ENCODE measurements at regions not wholly inside any gene's neighbourhood (a gene's known extent, or its start where the extent isn't known, plus 50 kb on each side); places are given as distances from the start of the nearest gene placed in this dataset.

DNA sequence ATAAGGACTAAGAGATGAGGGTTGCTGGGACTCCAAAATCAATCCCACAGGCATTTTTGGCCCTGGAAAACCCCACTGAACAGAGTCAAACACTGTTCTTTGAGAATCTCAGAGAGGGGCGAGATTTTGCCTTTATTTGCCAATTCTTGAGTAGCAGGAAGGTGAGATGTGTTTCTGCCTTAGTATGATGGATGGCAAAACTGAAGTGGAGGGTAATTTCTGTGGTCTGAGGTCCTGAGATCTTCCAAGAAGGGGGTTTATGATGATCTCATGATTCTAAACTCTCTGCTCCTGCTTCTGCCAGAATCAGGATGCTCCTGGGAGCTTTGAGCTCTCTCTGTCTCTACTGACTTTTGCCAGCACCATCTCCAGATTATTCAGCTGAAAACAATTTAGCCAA is 174.8 kb upstream of the CLINT1 start:
- no peak for DNase-seq (ENCODE audit: low read depth)
- Histone ChIP-seq H3K4me3 (ENCODE audit: low read depth, low read length) (no peak overlapping the region), H3K27me3 (ENCODE audit: control insufficient read depth, insufficient read depth, low read length) (no peaks in the 10 kb centered on the region), H3K36me3 (ENCODE audit: control insufficient read depth, insufficient read depth, low read length) (no peaks in the 10 kb centered on the region)
- TF ChIP-seq, protein P1, sequence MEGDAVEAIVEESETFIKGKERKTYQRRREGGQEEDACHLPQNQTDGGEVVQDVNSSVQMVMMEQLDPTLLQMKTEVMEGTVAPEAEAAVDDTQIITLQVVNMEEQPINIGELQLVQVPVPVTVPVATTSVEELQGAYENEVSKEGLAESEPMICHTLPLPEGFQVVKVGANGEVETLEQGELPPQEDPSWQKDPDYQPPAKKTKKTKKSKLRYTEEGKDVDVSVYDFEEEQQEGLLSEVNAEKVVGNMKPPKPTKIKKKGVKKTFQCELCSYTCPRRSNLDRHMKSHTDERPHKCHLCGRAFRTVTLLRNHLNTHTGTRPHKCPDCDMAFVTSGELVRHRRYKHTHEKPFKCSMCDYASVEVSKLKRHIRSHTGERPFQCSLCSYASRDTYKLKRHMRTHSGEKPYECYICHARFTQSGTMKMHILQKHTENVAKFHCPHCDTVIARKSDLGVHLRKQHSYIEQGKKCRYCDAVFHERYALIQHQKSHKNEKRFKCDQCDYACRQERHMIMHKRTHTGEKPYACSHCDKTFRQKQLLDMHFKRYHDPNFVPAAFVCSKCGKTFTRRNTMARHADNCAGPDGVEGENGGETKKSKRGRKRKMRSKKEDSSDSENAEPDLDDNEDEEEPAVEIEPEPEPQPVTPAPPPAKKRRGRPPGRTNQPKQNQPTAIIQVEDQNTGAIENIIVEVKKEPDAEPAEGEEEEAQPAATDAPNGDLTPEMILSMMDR (IDR thresholded peaks at IDR 0.05; ENCODE audit: insufficient read depth, low read length, poor library complexity, severe bottlenecking): no peak

- TF ChIP-seq, protein P1 (IDR thresholded peaks at IDR 0.05; ENCODE audit: insufficient read depth, low read length, poor library complexity, severe bottlenecking): no peak
- no peaks in the 10 kb centered on the region for H3K27me3 ChIP-seq (ENCODE audit: control insufficient read depth, insufficient read depth, low read length)
- DNase-seq (ENCODE audit: low read depth): no peak
- H3K36me3 ChIP-seq (ENCODE audit: control insufficient read depth, insufficient read depth, low read length): no peaks in the 10 kb centered on the region
- no peak overlapping the region for H3K4me3 ChIP-seq (ENCODE audit: low read depth, low read length)
Measured at GRCh38 chr5:158033076-158033475, 174.1 kb upstream of the CLINT1 start.

- TF ChIP-seq, protein P1 (IDR thresholded peaks at IDR 0.05; ENCODE audit: insufficient read depth, low read length, poor library complexity, severe bottlenecking): no peak
- DNase-seq (ENCODE audit: low read depth): no peak
Measured at GRCh38 chr5:158032246-158032645, 173.3 kb upstream of the CLINT1 start.

DNA sequence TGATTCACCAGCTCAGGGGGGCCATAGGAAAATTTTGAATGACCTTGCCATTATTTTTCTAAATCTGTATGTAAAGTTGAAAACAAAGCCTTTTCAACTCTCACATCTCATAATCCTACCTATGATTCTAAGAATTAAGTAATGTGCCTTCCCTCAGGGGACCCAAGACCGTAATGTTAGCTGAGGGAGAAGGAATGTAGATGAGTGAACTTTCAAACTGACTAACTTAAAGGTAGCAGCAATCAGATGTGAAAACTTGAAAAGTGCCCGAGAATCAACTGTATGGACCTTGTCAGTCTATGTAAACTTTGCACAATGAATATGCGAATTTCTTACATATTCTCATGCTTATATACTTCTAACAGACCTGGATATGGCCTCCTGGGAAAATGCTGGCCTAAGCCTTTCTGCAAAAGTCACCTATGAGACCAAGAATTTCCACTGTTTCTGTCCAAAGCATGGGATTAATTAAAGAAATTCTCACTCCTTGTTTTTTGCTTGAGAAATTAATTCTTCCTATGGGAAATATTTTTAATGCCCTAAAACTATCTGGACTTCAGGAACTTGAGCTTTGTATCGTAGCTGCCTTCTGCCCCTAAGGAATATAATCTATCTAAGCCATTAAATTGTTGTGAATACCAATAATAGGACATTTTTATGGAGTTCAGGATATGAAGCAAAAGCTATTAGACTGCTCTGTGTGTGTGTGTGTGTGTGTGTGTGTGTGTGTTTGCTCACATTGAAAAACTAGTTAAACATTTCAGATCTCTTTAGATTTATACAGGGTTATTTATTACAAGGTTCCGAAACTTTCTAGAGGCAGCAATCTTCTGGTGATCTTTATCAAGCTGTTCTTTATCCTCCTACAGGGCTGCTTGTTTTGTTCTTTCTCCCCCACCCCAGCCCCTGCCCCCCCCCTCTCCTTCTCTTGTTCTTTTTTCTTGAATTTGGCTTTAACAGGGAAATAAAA is 169.1 kb upstream of the CLINT1 start:
- no peaks in the 10 kb centered on the region for H3K27me3 ChIP-seq (ENCODE audit: control insufficient read depth, insufficient read depth, low read length)
- TF ChIP-seq, protein P1 (IDR thresholded peaks at IDR 0.05; ENCODE audit: insufficient read depth, low read length, poor library complexity, severe bottlenecking): no peak
- H3K4me3 ChIP-seq (ENCODE audit: low read depth, low read length): no peak overlapping the region
- H3K36me3 ChIP-seq (ENCODE audit: control insufficient read depth, insufficient read depth, low read length): no peaks in the 10 kb centered on the region
- no peak for DNase-seq (ENCODE audit: low read depth)

More at GRCh38 chr5:158032246-158032645, 173.3 kb upstream of the CLINT1 start:
- Histone ChIP-seq H3K27me3 (ENCODE audit: control insufficient read depth, insufficient read depth, low read length) (no peaks in the 10 kb centered on the region), H3K36me3 (ENCODE audit: control insufficient read depth, insufficient read depth, low read length) (no peaks in the 10 kb centered on the region), H3K4me3 (ENCODE audit: low read depth, low read length) (no peak overlapping the region)

DNA sequence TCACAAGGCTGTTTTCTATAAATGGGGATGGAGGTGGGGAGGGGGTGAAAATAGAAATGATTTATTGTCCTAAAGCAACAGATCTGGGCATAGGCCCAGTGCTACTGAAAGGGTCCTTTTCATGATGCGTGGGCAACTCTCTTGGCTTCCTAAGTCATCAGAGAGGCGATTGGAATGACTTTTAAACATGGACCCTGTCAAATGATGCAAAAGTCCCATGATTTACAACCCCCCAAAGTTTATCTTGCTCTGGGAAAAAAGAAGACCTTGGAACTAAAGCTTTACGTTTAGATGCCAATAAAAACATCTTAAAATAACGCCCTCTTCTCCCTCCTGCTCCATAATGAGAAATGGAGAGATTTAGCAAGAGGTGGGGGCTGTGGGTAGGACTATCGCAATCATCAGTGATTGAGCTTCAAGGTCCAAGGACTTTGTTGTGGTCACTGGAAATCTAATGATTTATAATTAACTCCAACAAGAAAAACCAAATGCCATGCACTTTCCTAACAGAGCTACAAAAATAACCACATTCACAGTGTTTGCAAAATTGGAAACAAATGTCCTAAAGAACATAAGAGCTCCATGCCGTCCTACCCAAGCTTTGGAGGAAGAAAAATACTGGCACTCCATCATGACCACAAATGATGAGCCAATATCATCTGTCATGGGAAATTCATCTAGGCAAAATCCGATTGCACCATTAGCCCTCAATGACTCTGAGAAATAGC is 167.5 kb upstream of the CLINT1 start:
- Histone ChIP-seq H3K4me3 (ENCODE audit: low read depth, low read length) (no peak overlapping the region), H3K36me3 (ENCODE audit: control insufficient read depth, insufficient read depth, low read length) (no peaks in the 10 kb centered on the region), H3K27me3 (ENCODE audit: control insufficient read depth, insufficient read depth, low read length) (no peaks in the 10 kb centered on the region)
- TF ChIP-seq, protein P1 (IDR thresholded peaks at IDR 0.05; ENCODE audit: insufficient read depth, low read length, poor library complexity, severe bottlenecking): no peak
- peak; percentile 31 for DNase-seq (ENCODE audit: low read depth)
